H9 (cell line): ENCODE measurements at regions not wholly inside any gene's neighbourhood (a gene's known extent, or its start where the extent isn't known, plus 50 kb on each side); places are given as distances from the start of the nearest gene placed in this dataset.

Experiments used
- DNase-seq: peaks from one replicate; pipeline ENCODE4 v3.0.0-alpha.2; 2017
- H2AFZ ChIP-seq: one replicate; pipeline ENCODE4 v1.6.1; 2013; ENCODE audit warnings: mild to moderate bottlenecking, low read length, control low read depth, moderate library complexity
- H2AK5ac ChIP-seq: 2 replicates; pipeline ENCODE4 v1.6.1; 2013; ENCODE audit warnings: low read length, control low read depth, mixed read lengths; ENCODE audit not compliant: insufficient read length
- H2BK120ac ChIP-seq: one replicate; pipeline ENCODE4 v1.6.1; 2013; ENCODE audit warnings: low read depth, mild to moderate bottlenecking, low read length, control low read depth, inconsistent platforms; ENCODE audit not compliant: poor library complexity, severe bottlenecking
- H2BK12ac ChIP-seq: 2 replicates; pipeline ENCODE4 v1.6.1; 2013; ENCODE audit warnings: low read length, control low read depth, mixed read lengths, low read depth; ENCODE audit not compliant: insufficient read length
- H2BK15ac ChIP-seq: 2 replicates; pipeline ENCODE4 v1.6.1; 2013; ENCODE audit warnings: low read depth, low read length, control low read depth
- H2BK20ac ChIP-seq: one replicate; pipeline ENCODE4 v1.6.1; 2013; ENCODE audit warnings: low read depth, mild to moderate bottlenecking, low read length, control low read depth, inconsistent platforms; ENCODE audit not compliant: poor library complexity, severe bottlenecking
- H2BK5ac ChIP-seq: 2 replicates; pipeline ENCODE4 v1.6.1; 2013; ENCODE audit warnings: low read length, control low read depth, mixed read lengths; ENCODE audit not compliant: insufficient read length
- H3K14ac ChIP-seq: 2 replicates; pipeline ENCODE4 v1.6.1; 2013; ENCODE audit warnings: low read length, control low read depth; ENCODE audit not compliant: insufficient read depth
- H3K18ac ChIP-seq: 2 replicates; pipeline ENCODE4 v1.6.1; 2013; ENCODE audit warnings: low read depth, mild to moderate bottlenecking, mixed read lengths, low read length, control low read depth; ENCODE audit not compliant: insufficient read length
- H3K23ac ChIP-seq: 2 replicates; pipeline ENCODE4 v1.6.1; 2013; ENCODE audit warnings: low read length, control low read depth, mixed read lengths, low read depth; ENCODE audit not compliant: insufficient read length
- H3K23me2 ChIP-seq: 2 replicates; pipeline ENCODE4 v1.6.1; 2013; ENCODE audit warnings: low read depth, mild to moderate bottlenecking, mixed read lengths, low read length, control low read depth; ENCODE audit not compliant: insufficient read length, poor library complexity, severe bottlenecking
- H3K27ac ChIP-seq: 2 replicates; pipeline ENCODE4 v1.5.1; 2013; ENCODE audit warnings: low read length, control low read depth, mixed read lengths, low read depth; ENCODE audit not compliant: insufficient read length
- H3K27me3 ChIP-seq: 2 replicates; pipeline ENCODE4 v1.6.1; 2013; ENCODE audit warnings: low read length, control low read depth, inconsistent platforms; ENCODE audit not compliant: insufficient read depth
- H3K4ac ChIP-seq: 2 replicates; pipeline ENCODE4 v1.6.1; 2013; ENCODE audit warnings: low read depth, mild to moderate bottlenecking, control low read depth, inconsistent platforms, low read length, moderate library complexity
- H3K4me1 ChIP-seq: 2 replicates; pipeline ENCODE4 v1.6.1; 2013; ENCODE audit warnings: low read length, control low read depth, inconsistent platforms; ENCODE audit not compliant: insufficient read depth
- H3K4me2 ChIP-seq: 2 replicates; pipeline ENCODE4 v1.6.1; 2013; ENCODE audit warnings: low read length, control low read depth, mixed read lengths; ENCODE audit not compliant: insufficient read length, insufficient read depth
- H3K56ac ChIP-seq: 2 replicates; pipeline ENCODE4 v1.6.1; 2013; ENCODE audit warnings: low read depth, mild to moderate bottlenecking, mixed read lengths, low read length, control low read depth; ENCODE audit not compliant: insufficient read length
- H3K79me1 ChIP-seq: 2 replicates; pipeline ENCODE4 v1.6.1; 2013; ENCODE audit warnings: low read depth, mild to moderate bottlenecking, moderate library complexity, low read length, control low read depth, inconsistent platforms; ENCODE audit not compliant: insufficient read depth, poor library complexity, severe bottlenecking
- H3K79me2 ChIP-seq: 2 replicates; pipeline ENCODE4 v1.6.1; 2013; ENCODE audit warnings: low read length, control low read depth, inconsistent platforms; ENCODE audit not compliant: insufficient read depth
- H3K9ac ChIP-seq: 2 replicates; pipeline ENCODE4 v1.6.1; 2013; ENCODE audit warnings: low read length, control low read depth, mixed read lengths; ENCODE audit not compliant: insufficient read length; ENCODE audit errors: extremely low read depth
- H3K9me3 ChIP-seq: one replicate; pipeline ENCODE4 v1.6.1; 2013; ENCODE audit warnings: low read depth, low read length, inconsistent platforms; ENCODE audit not compliant: control insufficient read depth
- H3T11ph ChIP-seq: one replicate; pipeline ENCODE4 v1.6.1; 2013; ENCODE audit warnings: mild to moderate bottlenecking, low read length, control low read depth, inconsistent platforms
- H4K20me1 ChIP-seq: one replicate; pipeline ENCODE4 v1.6.1; 2013; ENCODE audit not compliant: control insufficient read depth, insufficient read length, insufficient read depth
- H4K5ac ChIP-seq: 2 replicates; pipeline ENCODE4 v1.6.1; 2013; ENCODE audit warnings: low read depth, mild to moderate bottlenecking, mixed read lengths, low read length, control low read depth; ENCODE audit not compliant: insufficient read length
- H4K8ac ChIP-seq: replicated peaks from 2 replicates; pipeline ENCODE4 v1.6.1; 2013; ENCODE audit warnings: low read length, control low read depth, mixed read lengths, low read depth; ENCODE audit not compliant: insufficient read length
- H4K91ac ChIP-seq: 2 replicates; pipeline ENCODE4 v1.6.1; 2013; ENCODE audit warnings: low read depth, mild to moderate bottlenecking, moderate library complexity, mixed read lengths, low read length, control low read depth; ENCODE audit not compliant: insufficient read length
- H3K27ac Mint-ChIP-seq, 3 experiments: 2 replicates in 2 of 3; 3 replicates in 1 of 3; pipeline ENCODE4 v1.8.0; 2020 to 2021; ENCODE audit warnings: mixed read lengths in 3 of 3, mild to moderate bottlenecking in 1 of 3, moderate library complexity in 1 of 3
- H3K27me3 Mint-ChIP-seq: 2 replicates; pipeline ENCODE4 v1.8.0; 2021; ENCODE audit warnings: low read depth, mild to moderate bottlenecking, moderate library complexity, mixed read lengths
- H3K36me3 Mint-ChIP-seq, 3 experiments: 2 replicates in 2 of 3; 3 replicates in 1 of 3; pipeline ENCODE4 v1.8.0; 2020 to 2021; ENCODE audit warnings: low read depth in 3 of 3, mixed read lengths in 3 of 3; ENCODE audit not compliant: insufficient read depth in 1 of 3
- H3K4me1 Mint-ChIP-seq, 2 experiments: 2 replicates each; pipeline ENCODE4 v1.8.0; 2020; ENCODE audit warnings: mixed read lengths in 2 of 2
- H3K4me3 Mint-ChIP-seq, 2 experiments: 2 replicates in 1 of 2; 3 replicates in 1 of 2; pipeline ENCODE4 v1.8.0; 2020 to 2021; ENCODE audit warnings: mild to moderate bottlenecking in 2 of 2, mixed read lengths in 2 of 2, moderate library complexity in 1 of 2
- H3K9me3 Mint-ChIP-seq, 2 experiments: 2 replicates in 1 of 2; 3 replicates in 1 of 2; pipeline ENCODE4 v1.8.0; 2020; ENCODE audit warnings: mild to moderate bottlenecking in 2 of 2, mixed read lengths in 2 of 2, moderate library complexity in 1 of 2
- WGBS: extraction: QIAGEN DNeasy Blood & Tissue Kit; methylation state at CpG from one replicate; pipeline ENCODE4 v1.1.7; 2013; ENCODE audit warnings: missing lambda C conversion rate, low lambda C conversion rate, mixed read lengths; ENCODE audit not compliant: insufficient read length; ENCODE audit errors: extremely low coverage; 5-methylcytosine and 5-hydroxymethylcytosine counted together
- TF ChIP-seq, protein P1 (sequence below): fragments of 200-600 bp; sonication (generic); conservative IDR thresholded peaks from 3 replicates; pipeline ENCODE4 v1.8.0; 2021; ENCODE audit warnings: antibody characterized with exemption, mild to moderate bottlenecking

GRCh38 chrX:107576841-107577240, 51.5 kb upstream of the PRPS1 start:
- Mint-ChIP-seq H3K4me3 (no peak overlapping the region), H3K9me3 (peaks cover 2 to 46% of the 10 kb centered on the region in 2 experiments; a peak in 2 of 5 replicates), H3K27me3 (0 out of 2 replicates have a peak, but pooled peaks cover 3% of the 10 kb centered on the region), H3K36me3 (peaks cover 0 to 10% (median 4%) of the 10 kb centered on the region in 3 experiments; a peak in 4 of 7 replicates), H3K27ac (no peak overlapping the region), H3K4me1 (no peaks in the 10 kb centered on the region)
- Histone ChIP-seq H3K9ac (no peak overlapping the region), H2AFZ (no peak overlapping the region), H3T11ph (no peak overlapping the region), H4K20me1 (no peaks in the 10 kb centered on the region), H2BK15ac (no peak overlapping the region), H3K79me1 (no peaks in the 10 kb centered on the region), H3K4me1 (no peaks in the 10 kb centered on the region), H3K9me3 (peaks cover 5% of the 10 kb centered on the region), H4K8ac (no peak overlapping the region), H4K91ac (no peak overlapping the region), H3K4ac (no peak overlapping the region), H3K14ac (no peak overlapping the region), H3K4me2 (no peak overlapping the region), H3K27ac (no peak overlapping the region), H2BK20ac (no peak overlapping the region), H3K23ac (no peak overlapping the region), H3K56ac (no peak overlapping the region), H2BK120ac (no peak overlapping the region), H2BK5ac (no peak overlapping the region), H4K5ac (no peak overlapping the region), H3K23me2 (no peaks in the 10 kb centered on the region), H3K18ac (no peak overlapping the region), H2BK12ac (no peak overlapping the region), H2AK5ac (no peak overlapping the region), H3K79me2 (no peaks in the 10 kb centered on the region), H3K27me3 (no peaks in the 10 kb centered on the region)
- no peak for DNase-seq
- WGBS = no CpG with 5 or more reads among the region's 1 CpG
- TF ChIP-seq, protein P1, sequence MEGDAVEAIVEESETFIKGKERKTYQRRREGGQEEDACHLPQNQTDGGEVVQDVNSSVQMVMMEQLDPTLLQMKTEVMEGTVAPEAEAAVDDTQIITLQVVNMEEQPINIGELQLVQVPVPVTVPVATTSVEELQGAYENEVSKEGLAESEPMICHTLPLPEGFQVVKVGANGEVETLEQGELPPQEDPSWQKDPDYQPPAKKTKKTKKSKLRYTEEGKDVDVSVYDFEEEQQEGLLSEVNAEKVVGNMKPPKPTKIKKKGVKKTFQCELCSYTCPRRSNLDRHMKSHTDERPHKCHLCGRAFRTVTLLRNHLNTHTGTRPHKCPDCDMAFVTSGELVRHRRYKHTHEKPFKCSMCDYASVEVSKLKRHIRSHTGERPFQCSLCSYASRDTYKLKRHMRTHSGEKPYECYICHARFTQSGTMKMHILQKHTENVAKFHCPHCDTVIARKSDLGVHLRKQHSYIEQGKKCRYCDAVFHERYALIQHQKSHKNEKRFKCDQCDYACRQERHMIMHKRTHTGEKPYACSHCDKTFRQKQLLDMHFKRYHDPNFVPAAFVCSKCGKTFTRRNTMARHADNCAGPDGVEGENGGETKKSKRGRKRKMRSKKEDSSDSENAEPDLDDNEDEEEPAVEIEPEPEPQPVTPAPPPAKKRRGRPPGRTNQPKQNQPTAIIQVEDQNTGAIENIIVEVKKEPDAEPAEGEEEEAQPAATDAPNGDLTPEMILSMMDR = no peak
